ENCODE measurements at regions not wholly inside any gene's neighbourhood (a gene's known extent, or its start where the extent isn't known, plus 50 kb on each side); places are given as distances from the start of the nearest gene placed in this dataset.

- H3K9ac ChIP-seq (ENCODE audit: low read depth in 1 of 3, low read length in 3 of 3), result no peak overlapping the region
- no peaks in the 10 kb centered on the region for H3K4me1 ChIP-seq (ENCODE audit: control insufficient read depth in 3 of 3, insufficient read depth in 3 of 3, low read length in 3 of 3)
- H3K27ac ChIP-seq (ENCODE audit: low read depth, low read length), result peak overlapping the region; percentile 14
- H3K9me3 ChIP-seq (ENCODE audit: control insufficient read depth in 3 of 3, low read length in 3 of 3), result no peaks in the 10 kb centered on the region
- no peak overlapping the region for H3K4me3 ChIP-seq (ENCODE audit: low read length in 3 of 3)
- H3K36me3 ChIP-seq (ENCODE audit: control insufficient read depth in 3 of 3, insufficient read depth in 3 of 3, low read length in 3 of 3), result no peaks in the 10 kb centered on the region
- H3K27me3 ChIP-seq (ENCODE audit: control insufficient read depth in 3 of 3, insufficient read depth in 3 of 3, low read length in 3 of 3), result no peaks in the 10 kb centered on the region
Observed at GRCh38 chr7:25643770-25644394, 415.6 kb upstream of the NPVF start.

- no peaks in the 10 kb centered on the region for H3K27me3 ChIP-seq (ENCODE audit: control insufficient read depth in 3 of 3, insufficient read depth in 3 of 3, low read length in 3 of 3)
- no peaks in the 10 kb centered on the region for H3K9me3 ChIP-seq (ENCODE audit: control insufficient read depth in 3 of 3, low read length in 3 of 3)
- no peak overlapping the region for H3K4me3 ChIP-seq (ENCODE audit: low read length in 3 of 3)
- no peaks in the 10 kb centered on the region for H3K36me3 ChIP-seq (ENCODE audit: control insufficient read depth in 3 of 3, insufficient read depth in 3 of 3, low read length in 3 of 3)
- H3K27ac ChIP-seq (ENCODE audit: low read depth, low read length), result no peak overlapping the region
- H3K9ac ChIP-seq (ENCODE audit: low read depth in 1 of 3, low read length in 3 of 3), result no peak overlapping the region
- no peaks in the 10 kb centered on the region for H3K4me1 ChIP-seq (ENCODE audit: control insufficient read depth in 3 of 3, insufficient read depth in 3 of 3, low read length in 3 of 3)
Observed at GRCh38 chr7:25646726-25647413, 418.6 kb upstream of the NPVF start.

- H3K9me3 ChIP-seq (ENCODE audit: control insufficient read depth in 3 of 3, low read length in 3 of 3), result no peaks in the 10 kb centered on the region
- no peak overlapping the region for H3K9ac ChIP-seq (ENCODE audit: low read depth in 1 of 3, low read length in 3 of 3)
- H3K4me3 ChIP-seq (ENCODE audit: low read length in 3 of 3), result no peak overlapping the region
- H3K27ac ChIP-seq (ENCODE audit: low read depth, low read length), result no peak overlapping the region
- H3K4me1 ChIP-seq (ENCODE audit: control insufficient read depth in 3 of 3, insufficient read depth in 3 of 3, low read length in 3 of 3), result no peaks in the 10 kb centered on the region
- H3K27me3 ChIP-seq (ENCODE audit: control insufficient read depth in 3 of 3, insufficient read depth in 3 of 3, low read length in 3 of 3), result no peaks in the 10 kb centered on the region
- H3K36me3 ChIP-seq (ENCODE audit: control insufficient read depth in 3 of 3, insufficient read depth in 3 of 3, low read length in 3 of 3), result no peaks in the 10 kb centered on the region
Observed at GRCh38 chr7:25647872-25648271, 419.6 kb upstream of the NPVF start.

GRCh38 chr7:25652366-25652765 lies 424.1 kb upstream of the NPVF start:
- Histone ChIP-seq H3K27me3 (ENCODE audit: control insufficient read depth in 3 of 3, insufficient read depth in 3 of 3, low read length in 3 of 3) (no peaks in the 10 kb centered on the region), H3K9ac (ENCODE audit: low read depth in 1 of 3, low read length in 3 of 3) (no peak overlapping the region), H3K36me3 (ENCODE audit: control insufficient read depth in 3 of 3, insufficient read depth in 3 of 3, low read length in 3 of 3) (no peaks in the 10 kb centered on the region), H3K4me1 (ENCODE audit: control insufficient read depth in 3 of 3, insufficient read depth in 3 of 3, low read length in 3 of 3) (no peaks in the 10 kb centered on the region), H3K27ac (ENCODE audit: low read depth, low read length) (no peak overlapping the region), H3K4me3 (ENCODE audit: low read length in 3 of 3) (no peak overlapping the region), H3K9me3 (ENCODE audit: control insufficient read depth in 3 of 3, low read length in 3 of 3) (no peaks in the 10 kb centered on the region)

- no peak overlapping the region for H3K27ac ChIP-seq (ENCODE audit: low read depth, low read length)
- H3K9me3 ChIP-seq (ENCODE audit: control insufficient read depth in 3 of 3, low read length in 3 of 3), result no peaks in the 10 kb centered on the region
- no peak overlapping the region for H3K4me3 ChIP-seq (ENCODE audit: low read length in 3 of 3)
- no peak overlapping the region for H3K9ac ChIP-seq (ENCODE audit: low read depth in 1 of 3, low read length in 3 of 3)
- H3K36me3 ChIP-seq (ENCODE audit: control insufficient read depth in 3 of 3, insufficient read depth in 3 of 3, low read length in 3 of 3), result no peaks in the 10 kb centered on the region
- H3K4me1 ChIP-seq (ENCODE audit: control insufficient read depth in 3 of 3, insufficient read depth in 3 of 3, low read length in 3 of 3), result no peaks in the 10 kb centered on the region
- no peaks in the 10 kb centered on the region for H3K27me3 ChIP-seq (ENCODE audit: control insufficient read depth in 3 of 3, insufficient read depth in 3 of 3, low read length in 3 of 3)
Observed at GRCh38 chr7:25653384-25653783, 425.1 kb upstream of the NPVF start.

- Histone ChIP-seq H3K4me3 (ENCODE audit: low read length in 3 of 3) (no peak overlapping the region), H3K27ac (ENCODE audit: low read depth, low read length) (no peak overlapping the region), H3K9ac (ENCODE audit: low read depth in 1 of 3, low read length in 3 of 3) (no peak overlapping the region), H3K4me1 (ENCODE audit: control insufficient read depth in 3 of 3, insufficient read depth in 3 of 3, low read length in 3 of 3) (no peaks in the 10 kb centered on the region), H3K9me3 (ENCODE audit: control insufficient read depth in 3 of 3, low read length in 3 of 3) (no peaks in the 10 kb centered on the region), H3K27me3 (ENCODE audit: control insufficient read depth in 3 of 3, insufficient read depth in 3 of 3, low read length in 3 of 3) (no peaks in the 10 kb centered on the region), H3K36me3 (ENCODE audit: control insufficient read depth in 3 of 3, insufficient read depth in 3 of 3, low read length in 3 of 3) (no peaks in the 10 kb centered on the region)
Observed at GRCh38 chr7:25656071-25656470, 427.8 kb upstream of the NPVF start.

GRCh38 chr7:25656581-25657026 lies 428.3 kb upstream of the NPVF start:
- H3K36me3 ChIP-seq (ENCODE audit: control insufficient read depth in 3 of 3, insufficient read depth in 3 of 3, low read length in 3 of 3), result no peaks in the 10 kb centered on the region
- no peaks in the 10 kb centered on the region for H3K4me1 ChIP-seq (ENCODE audit: control insufficient read depth in 3 of 3, insufficient read depth in 3 of 3, low read length in 3 of 3)
- no peak overlapping the region for H3K4me3 ChIP-seq (ENCODE audit: low read length in 3 of 3)
- H3K27ac ChIP-seq (ENCODE audit: low read depth, low read length), result no peak overlapping the region
- H3K27me3 ChIP-seq (ENCODE audit: control insufficient read depth in 3 of 3, insufficient read depth in 3 of 3, low read length in 3 of 3), result no peaks in the 10 kb centered on the region
- no peaks in the 10 kb centered on the region for H3K9me3 ChIP-seq (ENCODE audit: control insufficient read depth in 3 of 3, low read length in 3 of 3)
- H3K9ac ChIP-seq (ENCODE audit: low read depth in 1 of 3, low read length in 3 of 3), result no peak overlapping the region

GRCh38 chr7:25658375-25658774 lies 430.1 kb upstream of the NPVF start:
- H3K27me3 ChIP-seq (ENCODE audit: control insufficient read depth in 3 of 3, insufficient read depth in 3 of 3, low read length in 3 of 3), result no peaks in the 10 kb centered on the region
- no peak overlapping the region for H3K27ac ChIP-seq (ENCODE audit: low read depth, low read length)
- H3K9me3 ChIP-seq (ENCODE audit: control insufficient read depth in 3 of 3, low read length in 3 of 3), result no peaks in the 10 kb centered on the region
- no peak overlapping the region for H3K4me3 ChIP-seq (ENCODE audit: low read length in 3 of 3)
- peaks cover 7 to 10% (median 7%) of the 10 kb centered on the region in 3 donors for H3K4me1 ChIP-seq (ENCODE audit: control insufficient read depth in 3 of 3, insufficient read depth in 3 of 3, low read length in 3 of 3)
- no peaks in the 10 kb centered on the region for H3K36me3 ChIP-seq (ENCODE audit: control insufficient read depth in 3 of 3, insufficient read depth in 3 of 3, low read length in 3 of 3)
- no peak overlapping the region for H3K9ac ChIP-seq (ENCODE audit: low read depth in 1 of 3, low read length in 3 of 3)

GRCh38 chr7:25659841-25660240 lies 431.6 kb upstream of the NPVF start:
- Histone ChIP-seq H3K4me1 (ENCODE audit: control insufficient read depth in 3 of 3, insufficient read depth in 3 of 3, low read length in 3 of 3) (peaks cover 11 to 22% (median 17%) of the 10 kb centered on the region in 3 donors), H3K9me3 (ENCODE audit: control insufficient read depth in 3 of 3, low read length in 3 of 3) (no peaks in the 10 kb centered on the region), H3K36me3 (ENCODE audit: control insufficient read depth in 3 of 3, insufficient read depth in 3 of 3, low read length in 3 of 3) (no peaks in the 10 kb centered on the region), H3K9ac (ENCODE audit: low read depth in 1 of 3, low read length in 3 of 3) (no peak overlapping the region), H3K4me3 (ENCODE audit: low read length in 3 of 3) (no peak overlapping the region), H3K27me3 (ENCODE audit: control insufficient read depth in 3 of 3, insufficient read depth in 3 of 3, low read length in 3 of 3) (no peaks in the 10 kb centered on the region), H3K27ac (ENCODE audit: low read depth, low read length) (no peak overlapping the region)
